Neural progenitor cell (in vitro differentiated cells): ENCODE measurements at regions not wholly inside any gene's neighbourhood (a gene's known extent, or its start where the extent isn't known, plus 50 kb on each side); places are given as distances from the start of the nearest gene placed in this dataset.

Experiments
- CTCF ChIP-seq: fragments of 200-600 bp; sonication (generic); IDR thresholded peaks from 2 replicates; pipeline ENCODE4 v1.5.1; 2017; ENCODE audit warnings: antibody characterized with exemption, mild to moderate bottlenecking
- EZH2phosphoT487 ChIP-seq: fragments of 200-600 bp; sonication (generic); IDR thresholded peaks from 2 replicates; pipeline ENCODE4 v1.6.1; 2017; ENCODE audit warnings: antibody characterized with exemption

DNA sequence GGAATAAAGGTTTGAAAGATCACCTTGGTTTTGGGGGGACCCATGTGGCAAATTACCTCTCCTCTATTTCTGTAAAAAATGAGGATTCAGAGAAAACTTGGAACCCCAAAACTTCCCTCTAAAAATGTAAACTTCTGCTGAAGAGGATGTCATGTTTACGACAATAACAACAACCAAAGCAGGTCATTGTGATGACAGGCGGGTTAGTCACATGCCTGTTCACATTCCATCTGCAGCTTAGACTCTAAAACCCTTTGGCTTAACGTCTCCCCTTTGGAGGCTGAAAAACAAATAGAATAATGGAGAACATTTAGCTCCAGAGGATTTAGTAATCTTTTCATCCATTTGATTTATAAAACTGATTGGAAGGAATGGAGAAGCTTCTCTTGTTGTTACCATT, 75.0 kb upstream of the FAM9C start:
- TF ChIP-seq EZH2phosphoT487 (no peak), CTCF (no peak)
